Upper lobe of left lung (tissue), 4 donors: ENCODE measurements at regions not wholly inside any gene's neighbourhood (a gene's known extent, or its start where the extent isn't known, plus 50 kb on each side); places are given as distances from the start of the nearest gene placed in this dataset.
"Not testable (repeated sequence)": the region's sequence is repeated elsewhere in the genome, so short reads cannot be mapped to it uniquely, and the experiment has no call there.

Experiments
- CTCF ChIP-seq, 6 experiments: fragments of 450-650 bp in 4 of 6; fragments of 200-600 bp in 2 of 6; sonication (generic) in 2 of 6; IDR thresholded peaks; one replicate each; pipeline ENCODE4 v1.5.1; 2016 to 2019; ENCODE audit warnings: antibody characterized with exemption in 6 of 6
- POLR2AphosphoS5 ChIP-seq, 2 donors: sonication (generic); formaldehyde crosslinking; IDR thresholded peaks; one replicate each; pipeline ENCODE4 v1.5.1; 2017; ENCODE audit warnings: antibody characterized with exemption in 2 of 2

- TF ChIP-seq CTCF, POLR2AphosphoS5 (IDR thresholded peaks at IDR 0.05): not testable (repeated sequence)
Measured at GRCh38 chr17:68169165-68169821, 78.5 kb upstream of the AMZ2 start.
